ENCODE measurements at regions not wholly inside any gene's neighbourhood (a gene's known extent, or its start where the extent isn't known, plus 50 kb on each side); places are given as distances from the start of the nearest gene placed in this dataset.

GRCh38 chr2:116719836-116720235, 1094.7 kb upstream of the DDX18 start:
- TF ChIP-seq, protein P1, sequence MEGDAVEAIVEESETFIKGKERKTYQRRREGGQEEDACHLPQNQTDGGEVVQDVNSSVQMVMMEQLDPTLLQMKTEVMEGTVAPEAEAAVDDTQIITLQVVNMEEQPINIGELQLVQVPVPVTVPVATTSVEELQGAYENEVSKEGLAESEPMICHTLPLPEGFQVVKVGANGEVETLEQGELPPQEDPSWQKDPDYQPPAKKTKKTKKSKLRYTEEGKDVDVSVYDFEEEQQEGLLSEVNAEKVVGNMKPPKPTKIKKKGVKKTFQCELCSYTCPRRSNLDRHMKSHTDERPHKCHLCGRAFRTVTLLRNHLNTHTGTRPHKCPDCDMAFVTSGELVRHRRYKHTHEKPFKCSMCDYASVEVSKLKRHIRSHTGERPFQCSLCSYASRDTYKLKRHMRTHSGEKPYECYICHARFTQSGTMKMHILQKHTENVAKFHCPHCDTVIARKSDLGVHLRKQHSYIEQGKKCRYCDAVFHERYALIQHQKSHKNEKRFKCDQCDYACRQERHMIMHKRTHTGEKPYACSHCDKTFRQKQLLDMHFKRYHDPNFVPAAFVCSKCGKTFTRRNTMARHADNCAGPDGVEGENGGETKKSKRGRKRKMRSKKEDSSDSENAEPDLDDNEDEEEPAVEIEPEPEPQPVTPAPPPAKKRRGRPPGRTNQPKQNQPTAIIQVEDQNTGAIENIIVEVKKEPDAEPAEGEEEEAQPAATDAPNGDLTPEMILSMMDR (IDR thresholded peaks at IDR 0.05; ENCODE audit: insufficient read depth, low read depth, low read length): no peak
- no peak for TF ChIP-seq EZH2 (IDR thresholded peaks at IDR 0.05; ENCODE audit: insufficient read depth, low read length)
